ENCODE measurements at regions not wholly inside any gene's neighbourhood (a gene's known extent, or its start where the extent isn't known, plus 50 kb on each side); places are given as distances from the start of the nearest gene placed in this dataset.

- WGBS, result 94% methylated on average over 1 of the region's 1 CpG
- DNase-seq (ENCODE audit: low spot score), result no peak
- no peak overlapping the region for H3K4me3 ChIP-seq
- TF ChIP-seq POLR2AphosphoS5 (IDR thresholded peaks at IDR 0.05), result no peak
- no peaks in the 10 kb centered on the region for H3K9me3 ChIP-seq
- intact Hi-C loops (cut with DNase I), result no loop called here
- H3K36me3 ChIP-seq, result no peaks in the 10 kb centered on the region
- no peaks in the 10 kb centered on the region for H3K4me1 ChIP-seq (replicated peaks)
- H3K27ac ChIP-seq, result no peak overlapping the region
- H3K27me3 ChIP-seq (replicated peaks; ENCODE audit: insufficient read depth), result no peaks in the 10 kb centered on the region
These were observed 833.9 kb downstream of the FSTL5 start for GRCh38 chr4:161329852-161330251.

DNA sequence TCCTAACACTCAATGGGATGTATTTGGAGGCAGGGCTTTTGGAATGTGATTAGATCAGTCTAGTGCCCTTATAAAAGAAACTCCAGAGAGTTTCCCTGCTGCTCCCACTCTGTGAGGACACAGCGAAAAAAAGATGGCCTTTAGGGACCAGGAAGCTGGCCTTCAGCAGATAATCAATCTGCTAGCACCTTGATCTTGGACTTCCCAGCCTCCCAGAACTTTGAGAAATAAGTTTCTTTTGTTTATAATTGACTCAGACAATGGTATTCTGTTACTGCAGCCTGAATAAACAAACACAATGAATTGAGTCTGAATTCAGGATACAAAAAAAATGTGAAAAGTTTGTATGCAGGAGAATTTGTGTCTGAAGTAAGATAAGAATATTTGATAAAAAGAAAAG, 842.1 kb downstream of the FSTL5 start:
- Histone ChIP-seq H3K4me1 (replicated peaks) (no peaks in the 10 kb centered on the region), H3K36me3 (no peaks in the 10 kb centered on the region), H3K4me3 (no peak overlapping the region), H3K27me3 (replicated peaks; ENCODE audit: insufficient read depth) (no peaks in the 10 kb centered on the region), H3K27ac (no peak overlapping the region), H3K9me3 (no peaks in the 10 kb centered on the region)
- DNase-seq (ENCODE audit: low spot score), result no peak
- WGBS, result 92% methylated on average over 1 of the region's 1 CpG
- TF ChIP-seq POLR2AphosphoS5 (IDR thresholded peaks at IDR 0.05), result no peak
- no peak for TF ChIP-seq CTCF (IDR thresholded peaks at IDR 0.05)
- no peak for TF ChIP-seq POLR2A (IDR thresholded peaks at IDR 0.05)
- intact Hi-C loops (cut with DNase I), result no loop called here

DNA sequence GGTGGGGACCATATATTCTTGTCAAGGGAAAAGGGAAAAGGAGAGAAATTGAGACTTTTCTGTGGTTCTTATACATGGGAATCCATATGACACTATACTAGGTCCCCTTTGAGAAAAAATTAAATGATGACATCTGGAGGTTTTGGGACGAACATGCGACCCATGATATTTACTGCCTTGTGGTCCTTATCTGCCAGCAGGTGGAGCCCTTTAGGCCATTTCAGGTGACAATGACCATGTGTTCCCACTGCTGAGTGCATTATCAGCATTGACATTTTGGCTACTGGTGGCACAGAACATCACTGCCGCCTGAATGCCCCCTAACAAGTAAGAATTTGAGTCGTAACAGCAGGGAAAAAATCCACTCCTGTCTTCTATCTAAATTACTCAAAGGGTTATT, 843.4 kb downstream of the FSTL5 start:
- no peak for DNase-seq (ENCODE audit: low spot score)
- Histone ChIP-seq H3K4me3 (no peak overlapping the region), H3K4me1 (replicated peaks) (no peaks in the 10 kb centered on the region), H3K9me3 (no peaks in the 10 kb centered on the region), H3K36me3 (no peaks in the 10 kb centered on the region), H3K27me3 (replicated peaks; ENCODE audit: insufficient read depth) (no peaks in the 10 kb centered on the region), H3K27ac (no peak overlapping the region)
- 56% methylated on average over 4 of the region's 4 CpGs for WGBS
- intact Hi-C loops (cut with DNase I), result no loop called here
- peak in 1 of 4 experiments; percentile 8 for TF ChIP-seq CTCF (IDR thresholded peaks at IDR 0.05)
- no peak for TF ChIP-seq POLR2AphosphoS5 (IDR thresholded peaks at IDR 0.05)
- TF ChIP-seq POLR2A (IDR thresholded peaks at IDR 0.05), result no peak

GRCh38 chr4:161317000-161317399, 846.8 kb downstream of the FSTL5 start:
- intact Hi-C loops (cut with DNase I), result no loop called here

GRCh38 chr4:161314371-161314770, 849.4 kb downstream of the FSTL5 start:
- TF ChIP-seq POLR2A (IDR thresholded peaks at IDR 0.05) (no peak), POLR2AphosphoS5 (IDR thresholded peaks at IDR 0.05) (no peak), CTCF (IDR thresholded peaks at IDR 0.05) (no peak)
- WGBS, result 31% methylated on average over 3 of the region's 3 CpGs
- H3K36me3 ChIP-seq, result no peaks in the 10 kb centered on the region
- H3K27me3 ChIP-seq (replicated peaks; ENCODE audit: insufficient read depth), result no peaks in the 10 kb centered on the region
- intact Hi-C loops (cut with DNase I), result no loop called here
- H3K27ac ChIP-seq, result no peak overlapping the region
- H3K4me1 ChIP-seq (replicated peaks), result no peaks in the 10 kb centered on the region
- H3K9me3 ChIP-seq, result no peaks in the 10 kb centered on the region
- no peak for DNase-seq (ENCODE audit: low spot score)
- H3K4me3 ChIP-seq, result no peak overlapping the region

More at GRCh38 chr4:161317000-161317399, 846.8 kb downstream of the FSTL5 start:
- Histone ChIP-seq H3K27me3 (replicated peaks; ENCODE audit: insufficient read depth) (no peaks in the 10 kb centered on the region), H3K4me1 (replicated peaks) (no peaks in the 10 kb centered on the region), H3K27ac (no peak overlapping the region), H3K9me3 (no peaks in the 10 kb centered on the region), H3K4me3 (no peak overlapping the region), H3K36me3 (no peaks in the 10 kb centered on the region)
- DNase-seq (ENCODE audit: low spot score), result no peak
- 97% methylated on average over 4 of the region's 4 CpGs for WGBS
- TF ChIP-seq CTCF (IDR thresholded peaks at IDR 0.05) (no peak), POLR2A (IDR thresholded peaks at IDR 0.05) (no peak), POLR2AphosphoS5 (IDR thresholded peaks at IDR 0.05) (no peak)
